MG63 (cell line): ENCODE measurements at regions not wholly inside any gene's neighbourhood (a gene's known extent, or its start where the extent isn't known, plus 50 kb on each side); places are given as distances from the start of the nearest gene placed in this dataset.

Source experiments
- DNase-seq: peaks from one replicate; pipeline ENCODE4 v3.0.0-alpha.2; 2020
- H3K27me3 ChIP-seq: fragments of 250-450 bp; sonication (Bioruptor Pico); 2 replicates; pipeline ENCODE4 v1.5.1; 2020; ENCODE audit warnings: mild to moderate bottlenecking, moderate library complexity
- H3K36me3 ChIP-seq: fragments of 250-450 bp; sonication (Bioruptor Pico); 2 replicates; pipeline ENCODE4 v1.5.1; 2020; ENCODE audit warnings: mild to moderate bottlenecking, moderate library complexity
- H3K4me3 ChIP-seq: fragments of 250-450 bp; sonication (Bioruptor Pico); 2 replicates; pipeline ENCODE4 v1.5.1; 2020; ENCODE audit warnings: mild to moderate bottlenecking, moderate library complexity
- H3K9me3 ChIP-seq: fragments of 250-450 bp; sonication (Bioruptor Pico); 2 replicates; pipeline ENCODE4 v1.5.1; 2020; ENCODE audit warnings: mild to moderate bottlenecking, moderate library complexity

- Histone ChIP-seq H3K27me3 (no peaks in the 10 kb centered on the region), H3K36me3 (no peaks in the 10 kb centered on the region), H3K9me3 (0 out of 2 replicates have a peak, but pooled peaks cover 2% of the 10 kb centered on the region), H3K4me3 (no peak overlapping the region)
- no peak for DNase-seq
Measured at GRCh38 chr18:2395427-2396161, 175.7 kb downstream of the METTL4 start.

DNA sequence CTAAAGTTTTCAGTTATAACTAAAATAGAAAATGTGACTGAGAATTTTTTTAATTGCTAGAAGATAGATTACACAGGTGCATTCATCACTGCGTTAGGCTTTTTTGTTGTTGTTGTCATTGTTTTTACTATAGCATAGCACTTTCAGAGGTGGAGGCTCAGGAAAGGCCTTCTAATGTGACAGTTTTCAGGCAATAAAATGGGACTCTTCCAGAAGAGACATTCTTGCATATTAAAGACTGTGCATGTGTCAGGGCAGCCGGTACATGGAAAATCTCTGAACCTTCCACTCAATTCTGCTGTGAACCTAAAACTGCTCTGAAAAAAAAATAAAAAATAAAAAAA, 175.2 kb downstream of the METTL4 start:
- Histone ChIP-seq H3K4me3 (no peak overlapping the region), H3K36me3 (no peaks in the 10 kb centered on the region), H3K27me3 (no peaks in the 10 kb centered on the region), H3K9me3 (0 out of 2 replicates have a peak, but pooled peaks cover 2% of the 10 kb centered on the region)
- DNase-seq = no peak

DNA sequence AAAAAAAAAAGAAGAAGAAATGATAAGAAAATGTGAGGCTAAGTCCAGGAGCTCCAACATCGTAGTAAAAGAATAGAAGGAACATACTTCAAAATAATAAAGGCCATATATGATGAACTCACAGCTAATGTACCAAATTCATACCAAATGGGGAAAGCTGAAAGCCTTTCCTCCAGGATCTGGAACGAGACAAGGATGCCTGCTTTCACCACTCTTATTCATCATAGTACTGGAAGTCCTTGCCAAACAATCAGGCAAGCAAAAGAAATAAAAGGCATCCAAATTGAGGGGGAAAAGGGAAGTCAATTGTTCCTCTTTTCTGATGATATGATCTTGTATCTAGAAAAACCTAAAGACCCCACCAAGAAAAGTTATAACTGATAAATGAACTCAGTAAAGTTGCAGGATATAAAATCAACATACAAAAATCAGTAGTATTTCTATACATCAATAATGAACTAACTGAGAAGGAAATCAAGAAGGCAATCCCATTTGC, 170.6 kb downstream of the METTL4 start:
- no peak for DNase-seq
- no peaks in the 10 kb centered on the region for H3K27me3 ChIP-seq
- H3K36me3 ChIP-seq = no peaks in the 10 kb centered on the region
- 0 out of 2 replicates have a peak, but pooled peaks cover 2% of the 10 kb centered on the region for H3K9me3 ChIP-seq
- H3K4me3 ChIP-seq = no peak overlapping the region

DNA sequence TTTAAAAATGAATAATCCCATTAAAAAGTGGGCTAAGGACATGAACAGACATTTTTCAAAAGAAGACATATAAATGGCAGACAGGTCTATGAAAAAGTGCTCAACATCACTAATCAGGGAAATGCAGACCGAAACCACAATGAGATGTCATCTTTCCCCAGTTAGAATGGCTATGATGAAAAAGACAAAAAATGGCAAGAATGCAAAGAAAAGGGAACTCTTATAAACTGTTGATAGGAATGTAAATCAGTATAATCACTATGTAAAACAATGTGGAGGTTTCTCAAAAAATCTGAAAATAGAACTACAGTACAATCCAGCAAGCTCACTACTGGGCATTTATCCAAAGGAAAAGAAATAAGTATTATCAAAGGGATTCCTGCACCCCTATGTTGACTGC, 169.2 kb downstream of the METTL4 start:
- H3K27me3 ChIP-seq = no peaks in the 10 kb centered on the region
- no peak overlapping the region for H3K4me3 ChIP-seq
- 0 out of 2 replicates have a peak, but pooled peaks cover 2% of the 10 kb centered on the region for H3K9me3 ChIP-seq
- no peak for DNase-seq
- H3K36me3 ChIP-seq = no peaks in the 10 kb centered on the region

DNA sequence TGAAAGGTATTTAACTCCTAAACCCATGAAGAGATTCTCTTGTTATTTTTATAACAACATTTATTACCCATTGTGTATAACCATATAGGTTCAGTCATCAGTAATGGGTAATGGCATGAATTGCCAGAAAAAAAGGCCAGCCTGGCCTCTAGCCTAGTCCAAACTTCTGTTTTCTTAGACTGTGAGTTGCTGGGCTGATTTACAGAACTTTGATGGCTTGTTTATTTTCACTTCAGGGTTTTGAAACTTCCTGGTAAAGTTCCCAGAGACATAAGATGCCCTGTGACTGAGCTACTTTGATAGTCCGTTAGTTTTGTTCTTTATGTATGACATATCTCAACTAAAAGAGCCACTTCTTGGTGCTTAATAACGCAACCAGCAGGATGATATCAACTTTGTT, 164.8 kb downstream of the METTL4 start:
- no peaks in the 10 kb centered on the region for H3K27me3 ChIP-seq
- no peaks in the 10 kb centered on the region for H3K9me3 ChIP-seq
- no peak overlapping the region for H3K4me3 ChIP-seq
- peak; percentile 81 for DNase-seq
- no peaks in the 10 kb centered on the region for H3K36me3 ChIP-seq

- no peak overlapping the region for H3K4me3 ChIP-seq
- H3K9me3 ChIP-seq = no peaks in the 10 kb centered on the region
- H3K27me3 ChIP-seq = no peaks in the 10 kb centered on the region
- no peak for DNase-seq
- no peaks in the 10 kb centered on the region for H3K36me3 ChIP-seq
Measured at GRCh38 chr18:2407961-2408360, 163.3 kb downstream of the METTL4 start.

- no peak overlapping the region for H3K4me3 ChIP-seq
- DNase-seq = no peak
- H3K9me3 ChIP-seq = no peaks in the 10 kb centered on the region
- no peaks in the 10 kb centered on the region for H3K36me3 ChIP-seq
- H3K27me3 ChIP-seq = no peaks in the 10 kb centered on the region
Measured at GRCh38 chr18:2409906-2410305, 161.4 kb downstream of the METTL4 start.

GRCh38 chr18:2410688-2411087, 160.6 kb downstream of the METTL4 start:
- H3K27me3 ChIP-seq = no peaks in the 10 kb centered on the region
- no peaks in the 10 kb centered on the region for H3K9me3 ChIP-seq
- no peaks in the 10 kb centered on the region for H3K36me3 ChIP-seq
- no peak for DNase-seq
- H3K4me3 ChIP-seq = no peak overlapping the region

DNA sequence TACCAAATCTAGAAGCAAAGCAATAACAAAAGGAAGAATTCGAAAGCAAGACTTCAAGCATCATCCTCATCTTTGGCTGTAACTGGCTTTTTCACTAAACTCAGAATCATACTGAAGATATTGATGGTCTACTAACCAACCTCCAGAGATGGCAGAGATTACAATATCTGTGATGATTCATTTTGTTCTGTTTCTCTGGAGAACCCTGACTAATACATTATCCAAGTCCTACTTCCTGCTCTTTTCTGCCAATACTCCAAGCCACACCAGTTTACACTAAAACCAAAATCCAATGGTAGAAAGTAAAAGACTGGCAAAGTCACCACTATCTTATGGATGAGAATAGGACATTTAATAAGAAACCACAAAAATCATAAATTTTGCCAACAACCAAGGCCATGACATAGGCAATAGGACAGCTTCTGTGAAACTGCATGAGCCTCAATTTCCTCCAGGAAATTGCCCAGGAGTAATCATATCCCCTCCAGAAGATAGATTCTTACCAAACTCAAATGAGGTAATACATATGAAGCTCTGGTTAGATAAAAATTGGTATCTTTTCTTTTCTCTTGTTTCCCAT, 159.8 kb downstream of the METTL4 start:
- Histone ChIP-seq H3K27me3 (no peaks in the 10 kb centered on the region), H3K36me3 (no peaks in the 10 kb centered on the region), H3K4me3 (no peak overlapping the region), H3K9me3 (no peaks in the 10 kb centered on the region)
- no peak for DNase-seq

DNA sequence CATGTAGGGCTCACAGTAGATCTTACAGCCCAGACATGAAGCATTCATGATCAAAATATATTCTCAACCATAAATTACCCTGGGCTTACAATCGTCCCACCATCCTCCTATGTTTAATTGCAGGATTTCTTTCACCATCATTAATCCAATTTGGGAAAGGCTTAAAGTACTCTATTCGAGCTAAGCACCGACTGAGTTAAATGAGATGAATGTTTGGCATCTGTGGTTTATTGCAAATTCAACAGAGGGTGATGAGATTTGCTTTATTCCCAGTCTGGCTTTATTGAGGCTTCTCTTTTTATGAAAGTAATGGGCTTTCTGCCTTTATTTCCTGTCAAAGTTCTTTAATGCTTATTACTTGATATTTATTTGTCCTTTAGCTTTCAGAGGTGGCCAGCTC, 159.0 kb downstream of the METTL4 start:
- no peaks in the 10 kb centered on the region for H3K36me3 ChIP-seq
- no peak for DNase-seq
- H3K27me3 ChIP-seq = no peaks in the 10 kb centered on the region
- no peak overlapping the region for H3K4me3 ChIP-seq
- no peaks in the 10 kb centered on the region for H3K9me3 ChIP-seq

DNA sequence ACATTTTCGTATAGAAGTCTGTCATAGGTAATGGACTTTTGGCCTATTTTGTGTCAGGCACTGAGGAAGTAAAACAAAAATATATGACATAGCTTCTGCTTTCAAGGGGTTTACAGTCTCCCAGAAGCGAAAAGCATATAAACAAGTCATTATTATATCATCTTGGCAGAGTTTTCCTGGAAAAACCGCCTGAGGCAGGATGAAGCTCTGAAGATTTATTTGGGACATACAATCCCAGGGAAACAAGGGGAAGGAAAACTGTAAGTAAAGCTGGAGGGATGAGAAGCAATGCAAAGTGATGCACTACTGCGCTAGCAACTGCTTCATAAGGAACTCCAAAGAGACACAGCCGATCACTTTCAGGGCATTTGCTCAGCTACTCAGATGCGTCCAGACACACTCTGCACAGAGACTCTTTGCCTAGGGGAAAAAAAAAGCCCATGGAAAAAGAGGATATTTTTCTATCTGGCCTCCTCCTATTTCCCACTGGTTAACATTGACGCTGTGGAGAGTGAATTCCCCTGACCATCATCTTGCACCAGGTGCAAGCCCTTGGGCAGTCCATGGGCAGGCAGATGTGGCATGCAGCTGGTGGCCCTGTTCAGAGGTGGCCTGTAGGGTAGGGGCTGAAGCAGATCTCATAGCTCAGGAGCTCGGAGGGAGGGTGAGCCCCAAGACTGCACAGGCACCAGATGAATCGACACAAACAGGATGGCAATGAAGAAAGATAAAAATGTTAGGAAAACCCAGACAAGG, 158.1 kb downstream of the METTL4 start:
- Histone ChIP-seq H3K36me3 (no peaks in the 10 kb centered on the region), H3K4me3 (no peak overlapping the region), H3K9me3 (no peaks in the 10 kb centered on the region), H3K27me3 (no peaks in the 10 kb centered on the region)
- no peak for DNase-seq

DNA sequence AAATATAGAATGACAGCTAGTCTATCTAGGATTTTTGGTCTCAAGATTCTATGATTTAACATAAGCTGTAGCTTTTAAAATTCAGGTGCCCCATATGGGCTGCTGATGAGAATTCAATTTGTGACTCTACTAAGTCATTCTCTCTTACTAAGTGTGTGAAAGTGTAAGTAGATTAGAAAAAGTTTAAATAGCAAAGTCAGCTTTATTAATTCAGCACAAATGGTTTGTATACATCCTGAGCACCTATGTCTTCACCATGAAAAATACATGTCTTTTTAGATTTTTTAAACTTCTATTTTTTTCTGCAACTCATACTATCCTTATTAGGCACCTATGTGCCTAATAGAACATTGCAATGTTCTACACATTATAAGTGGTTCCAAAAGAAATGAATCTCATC, 157.1 kb downstream of the METTL4 start:
- Histone ChIP-seq H3K9me3 (no peaks in the 10 kb centered on the region), H3K4me3 (no peak overlapping the region), H3K27me3 (no peaks in the 10 kb centered on the region), H3K36me3 (no peaks in the 10 kb centered on the region)
- no peak for DNase-seq

GRCh38 chr18:2415656-2416055, 155.6 kb downstream of the METTL4 start:
- no peak for DNase-seq
- no peaks in the 10 kb centered on the region for H3K36me3 ChIP-seq
- no peak overlapping the region for H3K4me3 ChIP-seq
- H3K27me3 ChIP-seq = no peaks in the 10 kb centered on the region
- H3K9me3 ChIP-seq = no peaks in the 10 kb centered on the region

DNA sequence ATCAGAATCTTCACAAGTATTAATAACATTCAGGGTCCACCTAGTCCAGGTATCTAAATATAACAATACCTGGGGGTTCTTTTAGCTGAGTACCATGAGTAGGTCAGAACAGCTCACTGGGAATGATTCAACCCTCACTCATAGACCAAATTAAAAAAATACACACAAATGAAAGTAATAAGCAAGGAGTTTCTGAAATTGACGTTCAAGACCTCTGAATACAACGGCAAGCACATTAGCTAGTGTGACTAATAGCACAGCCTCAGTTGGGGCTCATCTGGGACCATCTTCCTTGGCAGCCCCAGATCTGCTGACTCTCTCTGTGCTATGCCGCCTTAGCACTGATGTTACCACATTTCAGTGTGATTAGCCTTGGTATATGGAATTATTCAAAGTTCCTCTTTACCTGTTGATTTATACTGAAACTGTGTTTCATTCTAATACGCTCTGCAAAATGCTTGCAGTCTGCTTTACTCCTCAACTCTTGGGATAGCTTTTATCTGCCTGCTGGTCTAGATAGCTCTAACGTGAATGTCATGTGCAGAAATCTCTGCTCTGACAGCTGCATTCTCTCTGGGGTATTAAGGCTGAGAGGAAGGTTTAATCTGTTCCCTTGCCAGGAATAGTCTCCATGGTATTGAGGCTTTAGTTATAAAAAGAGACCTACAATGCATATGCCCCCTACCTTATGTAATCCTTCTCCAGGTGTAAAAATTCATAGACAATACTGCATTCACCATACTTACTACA, 153.3 kb downstream of the METTL4 start:
- DNase-seq = no peak
- no peaks in the 10 kb centered on the region for H3K36me3 ChIP-seq
- no peaks in the 10 kb centered on the region for H3K27me3 ChIP-seq
- H3K9me3 ChIP-seq = no peaks in the 10 kb centered on the region
- no peak overlapping the region for H3K4me3 ChIP-seq

DNA sequence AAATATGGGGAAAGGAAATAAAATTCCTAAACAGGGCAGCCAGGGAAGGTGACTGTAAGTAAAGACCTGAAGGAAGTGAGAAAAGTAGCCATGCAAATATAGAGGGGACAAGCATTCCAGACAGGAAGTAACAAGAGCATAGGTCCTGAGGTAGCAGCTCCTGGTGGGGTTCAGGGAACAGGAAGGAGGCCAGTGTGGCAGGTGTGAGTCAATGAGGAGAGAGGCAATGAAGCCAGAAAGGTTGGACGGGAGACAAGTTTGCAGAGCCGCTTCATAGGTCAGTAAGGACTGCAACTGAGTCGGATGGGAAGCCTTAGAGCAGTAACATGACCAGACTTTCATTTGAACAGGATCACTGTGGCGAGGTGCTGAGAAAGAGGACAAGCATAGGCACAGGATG, 150.9 kb downstream of the METTL4 start:
- no peaks in the 10 kb centered on the region for H3K36me3 ChIP-seq
- no peak for DNase-seq
- H3K27me3 ChIP-seq = no peaks in the 10 kb centered on the region
- H3K9me3 ChIP-seq = no peaks in the 10 kb centered on the region
- no peak overlapping the region for H3K4me3 ChIP-seq

DNA sequence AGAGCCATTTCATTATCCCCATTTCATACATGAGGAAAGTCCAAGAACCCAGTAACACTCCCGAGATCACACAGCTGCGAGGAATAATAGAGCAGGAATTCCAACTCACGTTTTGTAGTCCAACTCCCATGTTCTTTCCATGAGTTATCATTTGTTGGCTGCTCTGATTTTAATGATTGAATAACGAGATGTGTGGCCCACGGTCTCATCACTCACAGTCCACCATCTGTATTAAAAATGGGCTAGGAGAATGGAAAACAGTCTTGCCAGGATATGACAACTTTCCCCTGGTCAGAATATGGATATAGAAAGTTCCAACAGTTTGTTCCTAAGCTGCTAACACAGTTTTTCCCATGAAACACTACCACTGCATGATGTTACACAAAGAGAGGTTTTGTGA, 147.5 kb downstream of the METTL4 start:
- Histone ChIP-seq H3K9me3 (no peaks in the 10 kb centered on the region), H3K36me3 (no peaks in the 10 kb centered on the region), H3K4me3 (no peak overlapping the region), H3K27me3 (no peaks in the 10 kb centered on the region)
- no peak for DNase-seq

DNA sequence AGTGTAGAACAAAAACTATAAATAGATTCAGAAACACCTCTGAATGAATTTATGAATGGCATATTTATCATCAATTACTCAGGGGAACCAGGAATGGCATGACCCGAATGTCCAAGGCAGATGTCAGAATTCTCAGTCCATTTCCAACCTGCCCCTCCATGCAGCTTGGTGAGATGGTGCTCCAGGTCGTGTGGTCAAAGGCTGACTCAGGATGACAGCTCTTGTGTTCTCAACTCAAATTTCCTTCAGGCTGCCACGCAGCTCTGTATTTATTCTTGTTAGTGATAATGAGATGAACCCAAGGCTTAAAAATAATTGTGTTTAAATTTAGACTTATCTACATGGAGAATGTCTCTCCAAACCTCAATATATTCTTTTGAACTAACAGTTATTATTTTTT, 146.9 kb downstream of the METTL4 start:
- no peaks in the 10 kb centered on the region for H3K36me3 ChIP-seq
- H3K9me3 ChIP-seq = no peaks in the 10 kb centered on the region
- no peak for DNase-seq
- H3K4me3 ChIP-seq = no peak overlapping the region
- no peaks in the 10 kb centered on the region for H3K27me3 ChIP-seq
